Right ventricle myocardium inferior (tissue), 1 donor: ENCODE measurements at regions not wholly inside any gene's neighbourhood (a gene's known extent, or its start where the extent isn't known, plus 50 kb on each side); places are given as distances from the start of the nearest gene placed in this dataset.
"Not testable (repeated sequence)": the region's sequence is repeated elsewhere in the genome, so short reads cannot be mapped to it uniquely, and the experiment has no call there.

Experiments
- ATAC-seq: fragments of 200-7000 bp; cut with Tn5 transposase; one replicate; pipeline ENCODE4 v1.9.1; 2020; ENCODE audit warnings: mild to moderate bottlenecking, moderate library complexity
- DNase-seq: peaks from one replicate; pipeline ENCODE4 v3.0.0; 2021; ENCODE audit errors: missing footprints
- intact Hi-C: fragments of 100-400 bp; cut with DNase I; formaldehyde crosslinking; loops from one replicate; pipeline ENCODE4 v1.11.0; 2022
- donor health status: DM: no; HTN: yes; CAD: no; lungs with severe emphysema.

GRCh38 chrX:65331371-65331770 is 203.2 kb downstream of the LAS1L start:
- ATAC-seq, result no peak

GRCh38 chrX:65300104-65300809 is 234.3 kb downstream of the LAS1L start:
- ATAC-seq, result no peak
- DNase-seq, result no peak
- intact Hi-C loops, result no loop called here

More at GRCh38 chrX:65331371-65331770, 203.2 kb downstream of the LAS1L start:
- no peak for DNase-seq
- intact Hi-C loops, result no loop called here

- ATAC-seq, DNase-seq, intact Hi-C loops: not testable (repeated sequence)
These were observed 251.7 kb downstream of the LAS1L start for GRCh38 chrX:65282905-65283304.

- ATAC-seq, result no peak
- DNase-seq, result no peak
- intact Hi-C loops, result no loop called here
These were observed 261.4 kb downstream of the LAS1L start for GRCh38 chrX:65273152-65273551.

- no peak for ATAC-seq
- DNase-seq, result no peak
- intact Hi-C loops, result no loop called here
These were observed 268.1 kb downstream of the LAS1L start for GRCh38 chrX:65266482-65266881.

- intact Hi-C loops, result no loop called here
- ATAC-seq (no peak), DNase-seq (no peak)
These were observed 277.6 kb upstream of the ZC4H2 start for GRCh38 chrX:65253817-65254216.

- no peak for DNase-seq
- intact Hi-C loops, result no loop called here
- ATAC-seq, result no peak
These were observed 264.9 kb upstream of the ZC4H2 start for GRCh38 chrX:65241059-65241721.

- DNase-seq, result no peak
- no peak for ATAC-seq
- intact Hi-C loops, result no loop called here
These were observed 227.3 kb upstream of the ZC4H2 start for GRCh38 chrX:65203545-65203944.

- ATAC-seq, result no peak
- DNase-seq, result no peak
- intact Hi-C loops, result no loop called here
These were observed 220.6 kb upstream of the ZC4H2 start for GRCh38 chrX:65196758-65197360.

GRCh38 chrX:65195621-65196020 is 219.4 kb upstream of the ZC4H2 start:
- no peak for ATAC-seq
- intact Hi-C loops, result no loop called here

GRCh38 chrX:65194547-65194946 is 218.3 kb upstream of the ZC4H2 start:
- DNase-seq (no peak), ATAC-seq (no peak)
- intact Hi-C loops, result no loop called here

More at GRCh38 chrX:65195621-65196020, 219.4 kb upstream of the ZC4H2 start:
- DNase-seq, result no peak

GRCh38 chrX:65163325-65163724 is 187.1 kb upstream of the ZC4H2 start:
- ATAC-seq, DNase-seq, intact Hi-C loops: not testable (repeated sequence)

- DNase-seq (no peak), ATAC-seq (no peak)
- intact Hi-C loops, result no loop called here
These were observed 172.0 kb upstream of the ZC4H2 start for GRCh38 chrX:65148232-65148631.

GRCh38 chrX:65136424-65136823 is 160.2 kb upstream of the ZC4H2 start:
- no peak for DNase-seq
- no peak for ATAC-seq
- intact Hi-C loops, result no loop called here

- ATAC-seq, result no peak
- DNase-seq, result no peak
- intact Hi-C loops, result no loop called here
These were observed 151.6 kb upstream of the ZC4H2 start for GRCh38 chrX:65127842-65128241.

GRCh38 chrX:65098851-65099250 is 122.6 kb upstream of the ZC4H2 start:
- ATAC-seq (no peak), DNase-seq (no peak)
- intact Hi-C loops, result no loop called here

GRCh38 chrX:65093658-65094057 is 117.4 kb upstream of the ZC4H2 start:
- intact Hi-C loops, result no loop called here
- DNase-seq (no peak), ATAC-seq (no peak)

- ATAC-seq (no peak), DNase-seq (no peak)
- intact Hi-C loops, result no loop called here
These were observed 97.0 kb upstream of the ZC4H2 start for GRCh38 chrX:65073233-65073632.

- intact Hi-C loops, result no loop called here
- no peak for ATAC-seq
- peak; percentile 54 for DNase-seq
These were observed 96.3 kb upstream of the ZC4H2 start for GRCh38 chrX:65072590-65072989.

GRCh38 chrX:65058626-65059025 is 82.4 kb upstream of the ZC4H2 start:
- intact Hi-C loops, ATAC-seq, DNase-seq: not testable (repeated sequence)
